ENCODE measurements at regions not wholly inside any gene's neighbourhood (a gene's known extent, or its start where the extent isn't known, plus 50 kb on each side); places are given as distances from the start of the nearest gene placed in this dataset.

DNA sequence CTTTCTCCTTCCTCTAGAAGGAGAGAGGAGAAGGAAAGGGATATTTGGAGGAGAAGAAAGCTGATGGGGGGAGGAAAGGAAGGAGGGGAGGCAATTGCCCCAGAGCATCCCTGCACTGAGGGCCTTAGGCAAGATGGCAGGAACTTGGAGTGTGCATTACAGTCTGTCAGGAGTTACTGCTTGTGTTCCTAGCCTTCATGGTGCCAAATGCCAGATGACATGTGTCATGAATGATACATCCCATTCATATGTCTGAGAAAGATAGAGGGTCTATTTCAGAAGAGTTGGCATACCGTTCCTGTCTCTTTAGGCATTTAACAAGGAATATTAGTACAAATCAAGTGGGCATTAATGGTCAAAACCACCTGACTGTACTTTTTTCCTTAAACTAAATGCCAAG is 232.1 kb upstream of the NT5C1B start:
- TF ChIP-seq, protein P1, sequence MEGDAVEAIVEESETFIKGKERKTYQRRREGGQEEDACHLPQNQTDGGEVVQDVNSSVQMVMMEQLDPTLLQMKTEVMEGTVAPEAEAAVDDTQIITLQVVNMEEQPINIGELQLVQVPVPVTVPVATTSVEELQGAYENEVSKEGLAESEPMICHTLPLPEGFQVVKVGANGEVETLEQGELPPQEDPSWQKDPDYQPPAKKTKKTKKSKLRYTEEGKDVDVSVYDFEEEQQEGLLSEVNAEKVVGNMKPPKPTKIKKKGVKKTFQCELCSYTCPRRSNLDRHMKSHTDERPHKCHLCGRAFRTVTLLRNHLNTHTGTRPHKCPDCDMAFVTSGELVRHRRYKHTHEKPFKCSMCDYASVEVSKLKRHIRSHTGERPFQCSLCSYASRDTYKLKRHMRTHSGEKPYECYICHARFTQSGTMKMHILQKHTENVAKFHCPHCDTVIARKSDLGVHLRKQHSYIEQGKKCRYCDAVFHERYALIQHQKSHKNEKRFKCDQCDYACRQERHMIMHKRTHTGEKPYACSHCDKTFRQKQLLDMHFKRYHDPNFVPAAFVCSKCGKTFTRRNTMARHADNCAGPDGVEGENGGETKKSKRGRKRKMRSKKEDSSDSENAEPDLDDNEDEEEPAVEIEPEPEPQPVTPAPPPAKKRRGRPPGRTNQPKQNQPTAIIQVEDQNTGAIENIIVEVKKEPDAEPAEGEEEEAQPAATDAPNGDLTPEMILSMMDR (optimal IDR thresholded peaks at IDR 0.05 in 1 of 3, IDR thresholded peaks at IDR 0.05 in 1 of 3, conservative IDR thresholded peaks at IDR 0.05 in 1 of 3; ENCODE audit: extremely low read depth in 1 of 3, insufficient read depth in 2 of 3, low read length in 3 of 3): no peak
- TF ChIP-seq EZH2 (IDR thresholded peaks at IDR 0.05; ENCODE audit: low read length): no peak

DNA sequence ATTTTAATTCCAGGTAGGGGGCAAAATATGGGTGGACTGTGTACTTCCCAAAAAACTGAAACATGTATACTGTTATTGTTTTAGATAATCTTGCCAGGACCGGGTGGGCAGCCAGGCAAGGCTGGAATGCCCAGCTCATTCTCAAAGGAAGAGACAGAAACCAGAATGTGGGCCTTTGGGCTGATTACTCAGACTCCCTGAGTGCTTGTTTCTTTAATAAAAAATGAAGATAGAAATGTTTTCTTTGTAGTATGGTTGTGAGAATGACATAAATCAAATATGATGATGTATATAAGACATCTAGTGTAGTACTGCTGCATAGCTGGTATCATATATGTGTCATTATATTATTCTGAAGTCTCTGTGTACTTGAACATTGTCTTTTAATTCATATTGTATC is 231.6 kb upstream of the NT5C1B start:
- Histone ChIP-seq H3K4me3 (ENCODE audit: control insufficient read depth in 2 of 3, extremely low read depth in 1 of 3, insufficient read depth in 2 of 3, low read depth in 1 of 3, low read length in 3 of 3) (no peak overlapping the region), H3K27ac (ENCODE audit: control insufficient read depth, insufficient read depth, low read length) (no peak overlapping the region), H4K20me1 (ENCODE audit: control insufficient read depth, extremely low read depth, insufficient read depth, low read length) (no peaks in the 10 kb centered on the region), H3K79me2 (ENCODE audit: control insufficient read depth, insufficient read depth, low read length) (no peaks in the 10 kb centered on the region), H3K4me2 (ENCODE audit: control insufficient read depth, extremely low read depth, insufficient read depth, low read depth, low read length) (no peak overlapping the region), H3K27me3 (ENCODE audit: control insufficient read depth, extremely low read depth, insufficient read depth, low read length) (no peaks in the 10 kb centered on the region), H2AFZ (ENCODE audit: control insufficient read depth, low read length) (no peak overlapping the region), H3K9ac (ENCODE audit: control insufficient read depth, extremely low read depth, insufficient read depth, low read length) (no peak overlapping the region), H3K36me3 (ENCODE audit: control insufficient read depth in 2 of 2, extremely low read depth in 1 of 2, insufficient read depth in 2 of 2, low read length in 2 of 2) (no peaks in the 10 kb centered on the region), H3K9me3 (ENCODE audit: control insufficient read depth, low read depth, low read length) (no peaks in the 10 kb centered on the region), H3K9me1 (ENCODE audit: control insufficient read depth, extremely low read depth, insufficient read depth, low read length) (no peaks in the 10 kb centered on the region), H3K4me1 (ENCODE audit: control insufficient read depth, extremely low read depth, insufficient read depth, low read length) (no peaks in the 10 kb centered on the region)
- dilution Hi-C loops (cut with MboI; ENCODE audit: extremely low pct_ligation_motif_present, low sequenced_read_pairs): no loop called here
- TF ChIP-seq, protein P1 (optimal IDR thresholded peaks at IDR 0.05 in 1 of 3, IDR thresholded peaks at IDR 0.05 in 1 of 3, conservative IDR thresholded peaks at IDR 0.05 in 1 of 3; ENCODE audit: extremely low read depth in 1 of 3, insufficient read depth in 2 of 3, low read length in 3 of 3): no peak
- TF ChIP-seq EZH2 (IDR thresholded peaks at IDR 0.05; ENCODE audit: low read length): no peak
- DNase-seq (ENCODE audit: low read depth, low spot score): no peak
- FAIRE-seq: no peak

More for the DNA sequence above, 232.1 kb upstream of the NT5C1B start:
- Histone ChIP-seq H3K4me2 (ENCODE audit: control insufficient read depth, extremely low read depth, insufficient read depth, low read depth, low read length) (no peak overlapping the region), H3K9me1 (ENCODE audit: control insufficient read depth, extremely low read depth, insufficient read depth, low read length) (no peaks in the 10 kb centered on the region), H2AFZ (ENCODE audit: control insufficient read depth, low read length) (no peak overlapping the region), H4K20me1 (ENCODE audit: control insufficient read depth, extremely low read depth, insufficient read depth, low read length) (no peaks in the 10 kb centered on the region), H3K9me3 (ENCODE audit: control insufficient read depth, low read depth, low read length) (no peaks in the 10 kb centered on the region), H3K27ac (ENCODE audit: control insufficient read depth, insufficient read depth, low read length) (no peak overlapping the region), H3K9ac (ENCODE audit: control insufficient read depth, extremely low read depth, insufficient read depth, low read length) (no peak overlapping the region), H3K4me3 (ENCODE audit: control insufficient read depth in 2 of 3, extremely low read depth in 1 of 3, insufficient read depth in 2 of 3, low read depth in 1 of 3, low read length in 3 of 3) (no peak overlapping the region), H3K79me2 (ENCODE audit: control insufficient read depth, insufficient read depth, low read length) (no peaks in the 10 kb centered on the region), H3K4me1 (ENCODE audit: control insufficient read depth, extremely low read depth, insufficient read depth, low read length) (no peaks in the 10 kb centered on the region), H3K27me3 (ENCODE audit: control insufficient read depth, extremely low read depth, insufficient read depth, low read length) (no peaks in the 10 kb centered on the region), H3K36me3 (ENCODE audit: control insufficient read depth in 2 of 2, extremely low read depth in 1 of 2, insufficient read depth in 2 of 2, low read length in 2 of 2) (no peaks in the 10 kb centered on the region)
- FAIRE-seq (no peak), DNase-seq (ENCODE audit: low read depth, low spot score) (no peak)
- dilution Hi-C loops (cut with MboI; ENCODE audit: extremely low pct_ligation_motif_present, low sequenced_read_pairs): no loop called here

All from keratinocyte (primary cell).